H1 (cell line): ENCODE measurements at regions not wholly inside any gene's neighbourhood (a gene's known extent, or its start where the extent isn't known, plus 50 kb on each side); places are given as distances from the start of the nearest gene placed in this dataset.

Experiments
- CTCF ChIP-seq, 3 experiments: IDR thresholded peaks; 1 replicate in 2 of 3; 2 replicates in 1 of 3; pipeline versions ENCODE4 v1.5.1 to v1.6.1; 2011; ENCODE audit warnings: low read length in 3 of 3, mild to moderate bottlenecking in 3 of 3, inconsistent platforms in 2 of 3, low read depth in 1 of 3, moderate library complexity in 1 of 3; ENCODE audit not compliant: insufficient read depth in 1 of 3; ENCODE audit errors: control extremely low read depth in 1 of 3
- EP300 ChIP-seq, 2 experiments: IDR thresholded peaks; 1 replicate in 1 of 2; 2 replicates in 1 of 2; pipeline ENCODE4 v1.6.1; 2011 to 2012; ENCODE audit warnings: low read depth in 2 of 2, low read length in 2 of 2, mild to moderate bottlenecking in 2 of 2, borderline replicate concordance in 1 of 2, inconsistent platforms in 1 of 2, moderate library complexity in 1 of 2
- HDAC2 ChIP-seq, 2 experiments: fragments of 300-600 bp in 1 of 2; sonication (generic) in 1 of 2; IDR thresholded peaks; 2 replicates each; pipeline ENCODE4 v1.6.1; 2011 to 2012; ENCODE audit warnings: low read depth in 2 of 2, low read length in 2 of 2, mild to moderate bottlenecking in 2 of 2, moderate library complexity in 2 of 2, borderline replicate concordance in 1 of 2, inconsistent platforms in 1 of 2
- RFX5 ChIP-seq: IDR thresholded peaks from 2 replicates; pipeline ENCODE4 v1.6.1; 2011; ENCODE audit warnings: low read depth, low read length, improper control_type of control experiment, borderline replicate concordance
- TBP ChIP-seq: IDR thresholded peaks from 2 replicates; pipeline ENCODE4 v1.6.1; 2011; ENCODE audit warnings: low read depth, low read length, improper control_type of control experiment
- YY1 ChIP-seq: IDR thresholded peaks from 2 replicates; pipeline ENCODE4 v1.6.1; 2011; ENCODE audit warnings: low read depth, mild to moderate bottlenecking, low read length
- TF ChIP-seq, protein P1 (sequence below): IDR thresholded peaks from 2 replicates; pipeline ENCODE4 v1.6.1; 2011; ENCODE audit warnings: low read length, improper control_type of control experiment

DNA sequence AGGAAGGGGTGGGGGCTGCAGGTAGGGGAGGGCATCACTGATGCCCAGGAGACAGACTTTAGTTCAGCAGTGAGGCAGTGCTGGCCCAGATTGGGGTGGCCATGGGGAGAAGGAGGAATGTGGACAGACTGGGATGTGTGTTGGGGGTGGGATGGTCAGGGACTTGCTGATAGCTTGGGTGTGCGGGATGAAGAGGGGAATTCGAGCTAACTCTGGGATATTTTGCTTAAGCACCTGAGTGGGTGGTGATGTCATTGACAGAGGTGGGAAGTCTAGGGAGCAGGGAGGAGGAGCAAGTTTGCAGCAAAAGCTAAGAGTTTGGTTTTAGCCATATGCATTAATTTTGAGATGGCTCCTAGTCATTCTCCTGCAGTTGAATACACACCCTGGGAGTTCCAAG, 207.5 kb downstream of the RPLP1 start:
- TF ChIP-seq, protein P1, sequence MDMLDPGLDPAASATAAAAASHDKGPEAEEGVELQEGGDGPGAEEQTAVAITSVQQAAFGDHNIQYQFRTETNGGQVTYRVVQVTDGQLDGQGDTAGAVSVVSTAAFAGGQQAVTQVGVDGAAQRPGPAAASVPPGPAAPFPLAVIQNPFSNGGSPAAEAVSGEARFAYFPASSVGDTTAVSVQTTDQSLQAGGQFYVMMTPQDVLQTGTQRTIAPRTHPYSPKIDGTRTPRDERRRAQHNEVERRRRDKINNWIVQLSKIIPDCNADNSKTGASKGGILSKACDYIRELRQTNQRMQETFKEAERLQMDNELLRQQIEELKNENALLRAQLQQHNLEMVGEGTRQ, result no peak
- TF ChIP-seq YY1, result no peak
- no peak for TF ChIP-seq EP300 (IDR thresholded peaks at IDR 0.05; ENCODE audit: borderline replicate concordance in 1 of 2, low read depth in 2 of 2, low read length in 2 of 2)
- no peak for TF ChIP-seq HDAC2 (IDR thresholded peaks at IDR 0.05; ENCODE audit: borderline replicate concordance in 1 of 2, low read depth in 2 of 2, low read length in 2 of 2)
- no peak for TF ChIP-seq CTCF (IDR thresholded peaks at IDR 0.05; ENCODE audit: control extremely low read depth in 1 of 3, insufficient read depth in 1 of 3, low read depth in 1 of 3, low read length in 3 of 3)
- no peak for TF ChIP-seq RFX5
- TF ChIP-seq TBP, result no peak
